ENCODE measurements at regions not wholly inside any gene's neighbourhood (a gene's known extent, or its start where the extent isn't known, plus 50 kb on each side); places are given as distances from the start of the nearest gene placed in this dataset.
"Not testable (repeated sequence)": the region's sequence is repeated elsewhere in the genome, so short reads cannot be mapped to it uniquely, and the experiment has no call there.

- H3K27me3 ChIP-seq (replicated peaks in 1 of 4; ENCODE audit: control insufficient read depth in 3 of 4, extremely low read depth in 1 of 4, insufficient read depth in 3 of 4, low read length in 3 of 4); POLR2A ChIA-PET (ENCODE audit: partially characterized antibody); H4K8ac ChIP-seq (ENCODE audit: extremely low read depth, insufficient read depth, low read length); H3K36me3 ChIP-seq (ENCODE audit: control insufficient read depth in 2 of 4, insufficient read depth in 4 of 4, low read length in 3 of 4); H3K9ac ChIP-seq (replicated peaks in 1 of 4; ENCODE audit: extremely low read depth in 1 of 4, low read depth in 3 of 4, low read length in 3 of 4); H4K5ac ChIP-seq (ENCODE audit: insufficient read length, low read depth, low read length); H3K79me2 ChIP-seq (ENCODE audit: control insufficient read depth in 1 of 2, insufficient read depth in 2 of 2, low read length in 2 of 2); H3K23me2 ChIP-seq (ENCODE audit: low read depth, low read length); H3K27ac ChIP-seq (ENCODE audit: low read depth, low read length); H3K4me3 ChIP-seq (ENCODE audit: extremely low read depth in 1 of 4, insufficient read depth in 2 of 4, low read depth in 3 of 4, low read length in 4 of 4); H3K9me3 ChIP-seq (ENCODE audit: insufficient read depth in 2 of 2, low read depth in 1 of 2, low read length in 1 of 2); H3K18ac ChIP-seq (ENCODE audit: extremely low read depth, low read length); H4K20me1 ChIP-seq (replicated peaks in 1 of 2; ENCODE audit: control insufficient read depth in 1 of 2, insufficient read depth in 2 of 2, low read length in 2 of 2); H3K23ac ChIP-seq (ENCODE audit: insufficient read length); CTCF ChIA-PET (ENCODE audit: partially characterized antibody); FAIRE-seq; H2BK12ac ChIP-seq (ENCODE audit: low read depth, low read length); H3K14ac ChIP-seq (ENCODE audit: insufficient read length); H2BK20ac ChIP-seq (ENCODE audit: low read length); H2AFZ ChIP-seq (ENCODE audit: low read length); H3K4me2 ChIP-seq (ENCODE audit: insufficient read depth in 1 of 2, low read depth in 2 of 2, low read length in 2 of 2); H3K56ac ChIP-seq (replicated peaks; ENCODE audit: insufficient read length, low read depth, low read length); H3K4ac ChIP-seq (replicated peaks; ENCODE audit: insufficient read length, low read depth, low read length); H2AK5ac ChIP-seq (ENCODE audit: low read depth, low read length); H2BK15ac ChIP-seq (ENCODE audit: low read length); DNase-seq (ENCODE audit: low read depth in 1 of 2, low spot score in 2 of 2); H4K91ac ChIP-seq (replicated peaks; ENCODE audit: insufficient read length, low read length); H2BK120ac ChIP-seq (replicated peaks; ENCODE audit: low read depth, low read length); H3K79me1 ChIP-seq (ENCODE audit: low read depth, low read length); H3K4me1 ChIP-seq (replicated peaks in 1 of 4; ENCODE audit: control insufficient read depth in 3 of 4, insufficient read depth in 4 of 4, low read length in 3 of 4); H2BK5ac ChIP-seq (ENCODE audit: low read depth, low read length): not testable (repeated sequence)
- 67% methylated on average over 5 of the region's 9 CpGs; no CpG with 5 or more reads in 1 of the 2 experiments for WGBS, 2 experiments (ENCODE audit: extremely low coverage in 1 of 2, insufficient coverage in 1 of 2, insufficient read length in 1 of 2, insufficient replicate concordance in 2 of 2, low coverage in 1 of 2, low lambda C conversion rate in 2 of 2, missing lambda C conversion rate in 1 of 2)
These were observed 142.1 kb downstream of the BCL2L11 start for GRCh38 chr2:111262627-111263379.

- H2BK120ac ChIP-seq (replicated peaks; ENCODE audit: low read depth, low read length); H3K27ac ChIP-seq (ENCODE audit: low read depth, low read length); H4K20me1 ChIP-seq (replicated peaks in 1 of 2; ENCODE audit: control insufficient read depth in 1 of 2, insufficient read depth in 2 of 2, low read length in 2 of 2); H3K4me1 ChIP-seq (replicated peaks in 1 of 4; ENCODE audit: control insufficient read depth in 3 of 4, insufficient read depth in 4 of 4, low read length in 3 of 4); H3K14ac ChIP-seq (ENCODE audit: insufficient read length); FAIRE-seq; H2BK5ac ChIP-seq (ENCODE audit: low read depth, low read length); H3K27me3 ChIP-seq (replicated peaks in 1 of 4; ENCODE audit: control insufficient read depth in 3 of 4, extremely low read depth in 1 of 4, insufficient read depth in 3 of 4, low read length in 3 of 4); H2BK12ac ChIP-seq (ENCODE audit: low read depth, low read length); DNase-seq (ENCODE audit: low read depth in 1 of 2, low spot score in 2 of 2); H4K5ac ChIP-seq (ENCODE audit: insufficient read length, low read depth, low read length); H3K4ac ChIP-seq (replicated peaks; ENCODE audit: insufficient read length, low read depth, low read length); H3K9me3 ChIP-seq (ENCODE audit: insufficient read depth in 2 of 2, low read depth in 1 of 2, low read length in 1 of 2); H3K56ac ChIP-seq (replicated peaks; ENCODE audit: insufficient read length, low read depth, low read length); H2BK20ac ChIP-seq (ENCODE audit: low read length); POLR2A ChIA-PET (ENCODE audit: partially characterized antibody); H3K36me3 ChIP-seq (ENCODE audit: control insufficient read depth in 2 of 4, insufficient read depth in 4 of 4, low read length in 3 of 4); H2AK5ac ChIP-seq (ENCODE audit: low read depth, low read length); CTCF ChIA-PET (ENCODE audit: partially characterized antibody); H3K18ac ChIP-seq (ENCODE audit: extremely low read depth, low read length); H4K91ac ChIP-seq (replicated peaks; ENCODE audit: insufficient read length, low read length); H3K23me2 ChIP-seq (ENCODE audit: low read depth, low read length); H2AFZ ChIP-seq (ENCODE audit: low read length); H3K4me3 ChIP-seq (ENCODE audit: extremely low read depth in 1 of 4, insufficient read depth in 2 of 4, low read depth in 3 of 4, low read length in 4 of 4); H2BK15ac ChIP-seq (ENCODE audit: low read length); H3K4me2 ChIP-seq (ENCODE audit: insufficient read depth in 1 of 2, low read depth in 2 of 2, low read length in 2 of 2); H3K79me1 ChIP-seq (ENCODE audit: low read depth, low read length); H3K9ac ChIP-seq (replicated peaks in 1 of 4; ENCODE audit: extremely low read depth in 1 of 4, low read depth in 3 of 4, low read length in 3 of 4); H3K23ac ChIP-seq (ENCODE audit: insufficient read length); H3K79me2 ChIP-seq (ENCODE audit: control insufficient read depth in 1 of 2, insufficient read depth in 2 of 2, low read length in 2 of 2); H4K8ac ChIP-seq (ENCODE audit: extremely low read depth, insufficient read depth, low read length): not testable (repeated sequence)
- WGBS, 2 experiments (ENCODE audit: extremely low coverage in 1 of 2, insufficient coverage in 1 of 2, insufficient read length in 1 of 2, insufficient replicate concordance in 2 of 2, low coverage in 1 of 2, low lambda C conversion rate in 2 of 2, missing lambda C conversion rate in 1 of 2): no CpG with 5 or more reads among the region's 7 CpGs
These were observed 142.8 kb downstream of the BCL2L11 start for GRCh38 chr2:111263380-111264017.

Data from H1 (cell line).